Hematopoietic multipotent progenitor cell treated with erythropoietin and hydrocortisone succinate and interleukin-3 and kit ligand, for 17 days (in vitro differentiated cells): ENCODE measurements at regions not wholly inside any gene's neighbourhood (a gene's known extent, or its start where the extent isn't known, plus 50 kb on each side); places are given as distances from the start of the nearest gene placed in this dataset.
"Not testable (repeated sequence)": the region's sequence is repeated elsewhere in the genome, so short reads cannot be mapped to it uniquely, and the experiment has no call there.

Source experiments
- DNase-seq: peaks from one replicate; pipeline ENCODE4 v3.0.0-alpha.2; 2015; ENCODE audit warnings: low spot score

DNA sequence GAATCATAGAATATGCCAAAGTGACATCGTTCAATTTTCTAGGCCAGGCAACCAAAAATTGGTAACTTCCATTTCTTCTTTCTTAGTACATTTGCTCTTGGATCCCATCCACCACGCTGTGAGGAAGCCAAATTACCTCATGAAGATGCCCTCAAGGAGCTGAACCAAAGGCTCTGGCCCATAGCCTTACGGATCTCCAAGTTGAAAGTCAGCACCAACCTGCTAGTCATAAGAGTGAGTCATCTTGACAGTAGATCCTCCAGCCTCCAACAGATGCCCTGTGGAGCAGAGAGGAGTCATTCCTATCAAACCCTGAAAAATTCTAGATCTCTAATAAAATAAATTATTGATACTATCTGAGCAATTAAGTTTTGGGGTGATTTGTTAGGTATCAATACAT lies 322.5 kb upstream of the COL8A1 start:
- DNase-seq, result no peak

DNA sequence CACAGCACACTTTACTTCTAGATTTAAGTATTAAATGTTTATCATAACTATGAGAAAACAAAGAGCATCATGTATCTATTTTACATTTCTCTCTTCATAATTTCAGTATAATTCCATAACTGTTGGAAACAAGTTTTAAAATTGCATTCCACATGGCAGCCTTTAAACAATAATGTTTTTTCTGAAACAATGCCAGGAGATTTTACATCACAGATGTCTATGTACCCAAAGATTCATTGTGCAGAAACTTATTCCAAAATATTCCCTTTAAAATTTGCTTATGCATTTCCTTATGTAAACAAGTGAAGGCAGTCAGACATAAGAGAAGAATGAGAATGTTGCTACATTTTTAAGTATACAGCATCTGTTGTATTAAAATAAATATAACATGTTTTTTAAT lies 324.9 kb upstream of the COL8A1 start:
- DNase-seq, result no peak

DNA sequence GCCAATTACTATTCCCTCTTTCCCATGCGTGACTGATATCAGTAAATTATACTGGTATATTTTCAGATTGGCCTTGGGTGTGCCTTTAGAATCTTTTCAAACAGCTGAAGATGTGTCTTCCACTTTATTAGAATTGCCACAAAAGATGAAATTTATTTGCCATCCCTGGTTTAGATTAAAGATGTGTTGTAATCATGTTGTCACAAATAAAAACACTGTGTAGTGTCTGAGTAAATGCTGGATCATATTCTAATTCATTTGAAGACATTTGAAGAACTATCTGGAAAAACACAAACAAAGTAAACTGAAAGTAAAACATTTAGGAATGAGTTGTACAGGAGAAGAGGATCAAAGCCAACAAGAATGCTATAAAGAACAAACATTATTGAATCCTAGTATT lies 339.7 kb upstream of the COL8A1 start:
- DNase-seq, result no peak

DNA sequence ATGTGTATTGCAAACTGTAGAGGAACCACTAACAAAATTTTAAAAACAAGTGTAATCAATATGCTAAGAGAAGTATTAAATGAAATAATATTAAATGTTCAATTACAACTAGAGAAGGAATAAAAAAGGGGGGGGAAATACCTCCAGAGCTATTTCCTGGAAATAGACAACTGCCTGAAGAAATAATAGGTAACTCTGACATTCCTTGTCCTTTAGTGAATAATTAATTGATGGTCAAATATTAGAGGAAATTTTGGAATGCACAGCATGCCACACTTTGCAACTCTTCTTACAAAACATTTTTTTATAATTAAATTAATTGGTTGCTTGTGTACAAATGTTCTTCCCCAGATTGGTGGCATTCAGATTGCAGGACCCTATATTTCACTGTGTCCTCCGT lies 342.6 kb upstream of the COL8A1 start:
- no peak for DNase-seq

DNA sequence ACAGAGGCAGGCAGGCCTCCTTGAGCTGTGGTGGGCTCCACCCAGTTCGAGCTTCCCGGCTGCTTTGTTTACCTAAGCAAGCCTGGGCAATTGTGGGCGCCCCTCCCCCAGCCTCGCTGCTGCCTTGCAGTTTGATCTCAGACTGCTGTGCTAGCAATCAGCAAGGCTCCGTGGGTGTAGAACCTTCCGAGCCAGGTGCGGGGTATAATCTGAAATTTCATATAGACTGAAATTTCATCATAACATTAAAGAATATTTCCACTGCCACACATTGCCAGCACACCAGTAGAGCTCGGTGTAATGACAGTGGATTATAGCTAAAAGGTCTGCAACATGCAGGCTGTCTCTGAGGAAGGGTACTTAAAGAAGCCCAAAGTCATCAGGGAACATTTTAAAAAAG lies 344.3 kb upstream of the COL8A1 start:
- not testable (repeated sequence) for DNase-seq

DNA sequence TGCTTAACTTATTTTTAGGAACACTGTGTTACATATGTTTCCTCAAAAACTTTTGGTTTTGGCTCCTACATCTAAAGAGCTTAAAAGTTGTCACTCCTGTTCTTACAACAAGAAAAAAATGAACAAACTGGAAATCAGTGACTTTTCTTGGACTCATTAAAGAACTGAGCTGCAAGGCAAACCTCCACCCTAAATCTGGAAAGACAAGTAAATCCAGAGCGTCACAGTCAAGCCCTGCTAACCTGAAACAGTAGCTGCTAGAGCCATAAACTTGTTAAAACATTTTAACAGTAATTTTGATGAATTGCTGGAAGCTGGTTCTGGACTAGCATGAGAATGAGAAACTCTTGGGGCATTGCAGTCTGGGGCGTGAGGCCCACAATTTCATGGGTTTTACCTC lies 350.5 kb upstream of the COL8A1 start:
- DNase-seq, result no peak

DNA sequence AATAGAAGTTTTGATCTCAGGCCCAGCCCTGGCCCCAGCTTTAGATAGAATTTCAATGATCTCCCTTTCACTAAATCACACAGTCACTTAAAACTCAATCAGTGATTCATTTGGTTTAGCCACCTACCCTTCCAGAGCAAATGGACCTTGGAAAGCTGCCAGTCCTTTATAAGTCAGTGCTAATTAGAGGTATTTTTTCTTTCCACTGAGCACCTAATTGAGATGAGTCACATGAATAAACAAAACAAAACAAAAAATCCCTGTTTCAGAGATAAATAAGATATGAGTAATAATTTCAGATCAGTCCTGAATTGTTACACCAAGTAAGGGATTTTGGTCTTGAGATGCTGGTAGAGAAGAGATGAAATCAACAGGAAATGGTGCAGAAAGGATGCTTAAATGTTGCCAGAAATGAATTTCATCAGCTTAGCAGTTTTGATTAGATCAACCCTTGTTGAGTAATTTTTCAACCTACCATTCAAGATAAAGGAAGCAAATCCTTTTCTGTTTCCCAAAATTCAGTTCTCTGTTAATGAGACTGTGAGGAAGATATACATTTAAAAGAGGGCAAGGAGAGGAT lies 352.0 kb upstream of the COL8A1 start:
- no peak for DNase-seq

DNA sequence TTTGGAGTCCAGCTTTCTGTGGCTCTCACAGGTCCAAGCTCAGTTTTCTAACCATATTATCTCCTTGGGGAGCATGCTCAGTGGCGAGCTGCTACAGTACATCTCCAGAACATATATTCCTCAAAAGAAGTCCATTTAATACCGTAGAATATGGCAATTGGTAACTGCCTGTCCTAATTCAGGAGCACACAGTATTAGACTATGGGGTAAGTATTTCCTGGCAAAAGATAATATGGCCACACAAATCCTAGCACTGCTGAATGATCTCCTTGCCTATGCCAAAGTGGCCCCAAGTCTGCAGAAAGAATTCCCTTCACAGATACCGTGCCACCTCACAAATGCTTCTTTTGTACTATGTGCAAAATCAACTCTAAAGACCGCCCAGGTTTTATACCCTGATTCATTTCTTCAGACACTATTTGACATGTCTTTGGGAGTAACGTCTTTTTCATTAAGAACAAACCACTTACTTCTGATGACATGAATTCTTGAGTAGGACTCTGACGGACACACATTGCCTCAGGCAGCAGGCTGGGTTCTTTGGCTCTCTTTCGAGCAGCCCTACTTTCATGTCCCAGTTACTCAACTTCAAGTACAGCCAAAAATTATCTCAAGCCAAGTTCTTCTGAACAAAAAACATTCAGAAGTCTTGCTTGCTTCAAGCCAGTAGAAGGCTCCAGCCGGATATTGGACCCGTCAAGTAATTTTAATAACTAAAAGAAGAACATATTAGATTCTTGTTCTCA lies 368.3 kb upstream of the DCBLD2 start:
- DNase-seq, result no peak

DNA sequence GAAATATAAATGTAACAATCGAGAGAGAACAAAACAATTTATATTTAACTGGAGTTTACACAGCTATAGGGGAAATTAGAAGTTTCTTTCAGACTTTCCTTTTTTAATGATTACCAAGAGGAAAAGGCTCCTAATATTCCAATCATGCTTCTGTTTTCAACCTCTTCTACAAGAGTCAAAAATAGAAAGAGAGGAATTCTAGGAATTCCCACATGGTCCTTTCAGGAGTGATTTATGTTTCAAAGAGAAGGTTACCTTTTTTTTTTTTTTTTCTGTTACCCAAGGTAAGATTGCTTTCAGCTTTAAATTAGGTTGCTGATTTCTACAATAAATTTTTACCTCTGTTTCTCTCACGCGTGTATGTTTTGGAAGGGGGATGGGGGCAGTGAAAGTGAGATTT lies 355.3 kb upstream of the DCBLD2 start:
- no peak for DNase-seq

DNA sequence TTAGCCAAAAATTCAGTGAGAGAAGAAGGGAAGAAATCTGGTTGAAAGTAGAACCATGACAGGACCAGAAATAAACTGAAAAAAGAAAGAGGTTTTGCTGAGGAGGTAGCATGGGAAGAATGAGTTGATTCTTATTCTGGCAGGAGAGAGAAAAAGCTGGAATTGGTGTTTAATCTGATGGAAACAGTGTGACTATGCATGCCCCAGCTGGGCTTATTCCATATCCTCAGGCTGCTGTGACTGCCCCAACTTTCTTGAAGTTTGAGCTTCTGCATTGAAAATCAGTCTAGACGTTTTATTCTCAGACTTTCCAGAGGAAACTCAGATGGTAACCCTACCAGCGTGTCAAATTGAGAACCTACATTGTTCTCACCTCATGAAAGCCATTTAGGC lies 352.5 kb upstream of the DCBLD2 start:
- no peak for DNase-seq

DNA sequence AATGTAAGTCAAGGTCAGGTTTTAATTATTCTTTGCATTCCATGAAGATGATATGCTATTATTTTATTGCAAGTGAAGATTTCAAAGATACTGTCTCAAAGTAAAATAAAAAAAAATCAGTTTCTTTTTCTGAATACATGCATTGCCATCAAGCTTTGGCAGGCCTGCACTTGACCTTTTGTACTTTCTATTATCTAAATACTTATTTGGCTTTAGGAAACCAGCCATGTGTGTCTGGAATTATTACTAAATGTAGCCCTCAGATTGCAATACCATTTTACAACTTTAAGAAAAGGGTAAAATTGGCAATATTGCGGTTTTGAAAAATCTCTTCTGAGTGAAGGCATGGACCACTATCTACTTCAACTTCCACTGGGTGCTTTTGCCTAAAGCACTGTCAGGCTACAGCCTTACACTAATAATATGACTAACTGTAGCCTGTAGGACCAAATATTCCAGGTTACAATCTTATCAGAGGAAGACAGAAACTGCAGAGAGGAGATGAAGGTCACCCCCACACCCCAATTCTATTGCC lies 349.4 kb upstream of the DCBLD2 start:
- DNase-seq, result no peak

DNA sequence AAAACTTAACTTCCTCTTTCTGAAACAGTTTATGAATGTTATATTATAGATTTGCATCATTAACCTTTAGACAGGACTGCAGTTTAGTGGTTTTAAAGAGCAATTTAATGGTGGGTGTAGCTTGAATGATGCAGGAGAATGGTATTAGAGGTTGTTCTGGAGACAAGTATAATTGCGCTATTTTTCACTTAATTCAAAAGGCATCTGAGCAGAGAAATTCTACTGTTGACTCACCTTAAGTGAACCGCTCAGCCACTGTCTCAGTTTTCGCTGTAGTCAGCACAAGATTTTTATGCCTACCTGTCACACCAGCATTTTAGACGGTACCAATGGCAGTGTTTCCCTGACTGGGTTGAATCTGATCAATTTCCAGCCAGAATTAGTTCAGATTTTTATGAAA lies 348.8 kb upstream of the DCBLD2 start:
- DNase-seq, result no peak

DNA sequence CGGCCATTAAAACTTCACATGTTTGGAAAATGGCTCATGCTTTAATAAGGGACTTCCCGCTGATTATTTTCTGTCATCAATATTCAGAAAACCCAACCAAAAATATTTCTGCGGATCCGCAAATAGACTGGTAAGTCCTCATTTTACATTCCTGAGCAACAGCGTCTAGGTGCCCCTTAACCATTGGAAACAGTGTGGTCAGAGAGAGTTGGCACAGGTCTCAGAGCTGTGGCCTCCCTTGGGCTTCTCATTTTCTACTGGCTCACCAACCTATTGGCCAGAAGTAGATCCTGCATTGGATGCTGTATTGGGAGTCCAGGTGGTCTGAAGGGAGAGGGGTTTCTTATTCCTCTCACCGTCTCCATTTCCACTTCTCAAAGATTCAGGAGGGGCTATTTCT lies 348.1 kb upstream of the DCBLD2 start:
- DNase-seq, result no peak

DNA sequence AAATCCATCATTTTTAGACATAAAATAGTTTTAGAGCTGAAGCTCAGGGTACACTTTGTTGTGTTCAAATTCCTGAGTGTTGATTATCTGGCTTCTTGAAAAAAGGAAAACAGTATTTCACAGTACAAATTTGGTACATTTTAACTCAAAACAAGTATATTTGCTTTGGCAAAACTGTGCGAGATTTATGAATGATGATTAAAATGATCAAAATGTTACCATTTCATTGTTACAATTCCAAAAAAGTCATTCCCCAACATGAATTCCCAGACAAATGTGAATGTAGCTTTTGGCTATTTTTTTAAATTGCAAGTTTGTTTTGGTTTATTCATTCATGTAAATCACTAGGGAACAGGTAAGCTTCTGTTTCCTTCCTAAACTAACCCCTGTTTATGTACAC lies 347.4 kb upstream of the DCBLD2 start:
- no peak for DNase-seq

DNA sequence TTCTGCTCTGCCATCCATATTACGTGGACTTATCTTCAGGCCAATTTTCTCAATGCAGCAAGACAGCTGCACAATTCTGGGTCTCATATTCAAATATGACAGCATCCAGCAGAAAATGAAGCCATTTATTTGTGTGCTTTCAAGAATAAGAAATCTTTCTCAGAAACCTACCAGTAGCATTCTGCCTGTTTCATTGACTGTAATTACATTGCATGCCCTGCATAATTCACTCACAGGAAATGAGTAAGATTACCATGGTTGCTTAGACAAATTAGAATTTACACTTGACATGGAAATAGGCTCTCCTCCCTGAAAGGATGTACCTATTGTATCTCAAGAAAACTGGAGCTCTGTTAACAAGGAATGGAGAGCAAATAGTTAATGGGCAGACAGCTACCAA lies 346.6 kb upstream of the DCBLD2 start:
- DNase-seq, result no peak

DNA sequence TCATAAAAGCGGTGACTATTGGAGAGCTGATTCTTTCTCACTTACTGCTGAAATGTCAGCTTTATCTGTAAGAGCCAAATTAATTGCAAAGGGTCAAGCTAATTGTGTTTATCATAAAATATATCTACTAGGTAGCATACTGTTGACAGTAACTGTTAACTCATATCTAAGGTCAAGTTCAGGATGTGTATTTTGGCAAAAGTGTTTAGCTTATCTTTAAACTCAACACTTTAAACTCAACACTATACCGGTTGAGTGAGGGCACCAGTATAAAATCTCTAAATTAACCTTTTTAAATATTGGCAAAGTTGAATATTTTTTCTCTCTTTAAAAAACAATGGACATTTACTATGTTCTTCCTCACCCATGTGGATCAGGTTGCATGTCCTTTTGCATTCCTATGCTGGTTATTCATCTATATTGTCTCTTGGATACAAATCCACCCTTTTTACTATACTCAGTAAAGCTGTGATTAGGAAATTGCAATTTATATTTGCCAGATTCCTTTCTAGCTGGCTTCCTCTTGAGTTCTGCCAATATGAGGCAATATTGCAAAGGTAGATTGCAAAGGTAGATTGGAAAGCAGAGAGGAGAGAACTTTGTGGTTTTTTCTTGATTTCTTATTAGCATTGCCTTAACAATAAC lies 344.6 kb upstream of the DCBLD2 start:
- no peak for DNase-seq

DNA sequence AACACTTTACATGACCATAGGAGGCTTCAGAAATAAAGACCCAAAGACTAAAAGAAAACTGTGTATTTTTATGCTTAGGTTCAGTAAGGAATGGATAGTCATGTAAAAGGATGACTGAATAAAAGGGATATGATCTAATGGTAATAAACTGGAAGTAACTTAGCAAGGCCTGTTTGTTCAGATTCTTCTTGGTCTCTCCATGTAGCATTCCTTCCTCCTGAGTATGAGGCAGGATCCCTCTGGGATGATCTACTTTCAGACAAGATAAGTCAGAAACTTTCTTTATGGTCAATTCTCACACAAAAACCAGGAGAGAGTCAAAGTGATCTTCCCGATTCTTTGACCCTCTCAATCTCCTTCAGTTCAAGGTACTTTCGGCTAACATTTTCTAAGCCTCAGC lies 340.8 kb upstream of the DCBLD2 start:
- no peak for DNase-seq

DNA sequence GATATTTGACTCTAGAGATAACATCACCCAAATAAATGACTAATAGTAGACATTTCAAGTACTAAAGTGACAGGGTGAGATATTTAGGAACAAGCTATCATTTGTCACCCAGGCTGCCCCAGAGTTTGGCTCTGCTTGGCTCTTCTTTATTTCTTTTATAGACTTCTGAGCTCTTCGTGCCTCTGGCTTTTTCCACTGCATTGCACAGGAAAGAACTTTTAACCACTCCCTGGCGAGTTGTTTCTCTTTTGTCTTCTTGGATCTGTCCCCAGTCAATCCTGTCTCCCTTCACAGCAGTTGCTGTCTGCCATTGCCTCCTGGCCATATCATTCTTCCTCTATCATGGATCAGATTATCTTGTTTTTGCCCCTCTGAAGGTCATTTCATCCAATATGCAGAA lies 339.2 kb upstream of the DCBLD2 start:
- DNase-seq, result no peak

DNA sequence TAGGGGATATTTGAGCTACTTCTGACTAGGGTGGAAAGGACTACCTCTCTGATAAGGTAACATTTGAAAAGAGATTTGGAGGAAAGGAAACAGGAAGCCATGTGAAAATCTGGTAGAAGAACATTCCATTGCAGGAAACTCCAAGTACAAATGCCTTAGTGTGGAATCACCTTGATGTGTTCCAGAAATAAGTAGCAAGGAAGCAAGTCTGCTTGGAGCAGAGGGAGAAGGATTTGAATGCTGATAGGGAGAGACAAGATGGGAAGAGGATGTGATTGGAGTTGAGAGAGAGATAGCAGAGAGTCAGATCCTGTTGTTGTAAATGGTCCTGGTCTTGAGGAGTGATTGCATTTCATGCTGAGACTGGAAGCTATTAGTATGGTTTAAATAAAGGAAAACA lies 335.1 kb upstream of the DCBLD2 start:
- DNase-seq, result no peak

DNA sequence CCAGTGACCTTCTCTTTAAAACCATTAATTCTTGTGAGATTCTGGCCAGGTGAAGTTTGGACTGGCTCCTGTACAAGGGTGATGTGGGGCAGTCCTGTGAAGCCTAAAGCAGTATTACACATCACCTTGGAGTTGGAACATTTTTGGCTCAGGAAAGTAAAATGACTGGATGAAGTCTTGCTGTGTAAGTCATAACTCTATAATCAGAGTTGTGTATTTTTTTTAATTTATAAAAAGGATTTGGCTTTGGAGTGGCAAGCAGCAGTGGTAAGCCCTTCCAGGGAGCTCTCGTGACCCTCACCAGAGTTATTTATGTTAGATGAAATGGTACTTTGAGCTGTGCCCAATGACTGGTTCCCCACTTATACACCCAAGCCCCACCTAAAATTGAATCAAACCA lies 331.2 kb upstream of the DCBLD2 start:
- DNase-seq, result no peak

DNA sequence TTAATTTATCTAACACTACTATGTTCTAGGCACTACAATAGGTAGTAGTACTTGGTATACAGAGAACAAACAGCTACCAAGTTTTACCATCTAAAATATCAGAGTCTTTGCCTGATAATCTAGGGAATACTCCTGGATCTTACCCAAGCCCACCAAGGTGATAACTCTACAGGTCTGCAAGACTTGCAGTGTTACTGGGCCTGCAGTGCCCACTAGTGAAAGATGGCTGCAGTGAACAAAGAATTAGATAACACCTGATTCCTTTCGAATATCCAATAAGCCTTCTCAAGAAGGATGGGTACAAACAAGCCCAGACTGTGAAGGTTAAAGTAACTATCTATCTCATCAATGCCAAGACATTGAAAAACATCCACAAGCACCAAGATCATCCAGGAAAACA lies 317.0 kb upstream of the DCBLD2 start:
- DNase-seq, result no peak

DNA sequence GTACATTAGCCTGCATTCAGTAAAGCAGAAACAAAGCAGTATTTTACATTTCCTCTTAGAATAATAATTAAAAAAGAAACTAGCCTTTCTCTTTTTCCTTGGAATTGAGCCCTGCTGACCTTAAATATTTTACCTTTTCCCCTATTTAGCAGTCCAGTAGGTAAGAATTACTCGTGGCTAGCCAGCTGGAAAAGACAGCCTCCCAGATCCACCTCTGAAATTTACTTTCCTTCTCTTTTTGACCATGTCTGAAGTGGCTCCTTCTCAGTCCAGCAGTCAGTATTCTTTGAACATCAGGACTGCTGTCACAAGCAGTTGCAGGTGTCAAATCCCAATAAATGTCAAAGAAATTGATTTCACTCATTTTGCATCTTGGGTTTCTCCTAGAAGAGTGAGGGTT lies 311.5 kb upstream of the DCBLD2 start:
- no peak for DNase-seq

DNA sequence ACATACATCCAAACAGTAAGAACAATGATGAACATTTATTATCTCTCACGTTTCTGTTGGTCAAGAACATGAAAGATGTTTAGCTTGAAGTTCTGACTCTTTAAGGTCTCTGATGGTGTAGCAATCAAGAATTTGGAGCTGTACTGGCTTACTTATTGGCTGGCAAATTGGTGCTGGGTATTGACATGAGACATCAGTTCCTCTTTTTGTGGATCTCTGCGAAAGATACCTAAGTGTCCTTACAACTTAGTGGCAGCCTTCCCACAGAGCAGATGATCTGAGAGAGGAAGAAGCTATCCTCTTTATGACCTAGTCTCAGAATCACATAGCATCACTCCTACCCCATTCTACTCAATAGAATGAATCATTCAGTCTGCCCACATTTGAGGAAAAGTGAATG lies 309.8 kb upstream of the DCBLD2 start:
- DNase-seq, result no peak

DNA sequence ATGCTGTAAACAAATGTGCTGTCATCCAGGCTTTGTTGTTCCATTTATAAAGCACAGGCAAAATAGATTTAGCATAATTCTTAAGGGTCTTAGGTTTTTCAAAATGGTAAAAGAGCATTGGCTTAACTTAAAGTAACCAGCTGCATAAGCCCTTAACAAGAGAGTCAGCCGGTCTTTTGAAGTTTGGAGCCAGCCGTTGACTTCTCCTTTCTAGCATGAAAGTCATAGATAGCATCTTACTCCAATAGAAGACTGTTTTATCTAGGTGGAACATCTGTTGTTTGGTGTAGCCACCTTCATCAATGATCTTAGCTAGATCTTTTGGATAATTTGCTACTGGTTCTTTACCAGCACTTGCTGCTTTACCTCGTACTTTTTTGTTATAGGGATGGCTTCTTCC lies 297.5 kb upstream of the DCBLD2 start:
- DNase-seq, result no peak
